Pancreas (tissue), 10 donors: ENCODE measurements at regions not wholly inside any gene's neighbourhood (a gene's known extent, or its start where the extent isn't known, plus 50 kb on each side); places are given as distances from the start of the nearest gene placed in this dataset.

Experiments used
- ATAC-seq, 4 donors: fragments of 200-7000 bp; cut with Tn5 transposase; one replicate each; pipeline versions ENCODE4 v1.8.0 to v1.9.1; 2020; ENCODE audit warnings: mild to moderate bottlenecking in 4 of 4, moderate library complexity in 4 of 4
- DNase-seq, 6 donors: peaks; one replicate each; pipeline ENCODE4 v3.0.0-alpha.2; 2020
- FAIRE-seq: peaks from 2 replicates; lab custom pipeline; 2012; peaks lifted over from hg19 to GRCh38; lab: Jason Lieb, UNC
- H3K27ac ChIP-seq, 4 donors: fragments of 200-600 bp; sonication (generic); 1 replicate in 3 of 4; 2 replicates in 1 of 4; pipeline versions ENCODE4 v1.5.0 to v1.8.0; 2020
- H3K27me3 ChIP-seq, 4 donors: fragments of 200-600 bp; one replicate each; pipeline ENCODE4 v1.8.0; 2021
- H3K36me3 ChIP-seq, 3 donors: fragments of 200-600 bp; sonication (generic) in 1 of 3; one replicate each; pipeline versions ENCODE4 v1.5.0 to v1.8.0; 2020 to 2021
- H3K4me1 ChIP-seq, 3 donors: fragments of 200-600 bp; one replicate each; pipeline ENCODE4 v1.8.0; 2021
- H3K4me3 ChIP-seq, 4 donors: fragments of 200-600 bp; sonication (generic) in 2 of 4; one replicate each; pipeline versions ENCODE4 v1.5.0 to v1.8.0; 2020 to 2021
- H3K9me3 ChIP-seq, 4 donors: fragments of 200-600 bp; one replicate each; pipeline ENCODE4 v1.8.0; 2021
- CTCF ChIP-seq, 4 donors: fragments of 200-600 bp; sonication (generic) in 3 of 4; IDR thresholded peaks; one replicate each; pipeline versions ENCODE4 v1.5.0 to v1.8.0; 2021; ENCODE audit warnings: antibody characterized with exemption in 4 of 4
- WGBS, 2 donors: extraction: QIAGEN DNeasy Blood & Tissue Kit; methylation state at CpG; one replicate each; pipeline ENCODE4 v1.1.7; 2013; 5-methylcytosine and 5-hydroxymethylcytosine counted together
- intact Hi-C, 3 donors: fragments of 100-400 bp; cut with DNase I; formaldehyde crosslinking; loops; one replicate each; pipeline versions ENCODE4 v1.11.1 to v1.14.2; 2022
- donor health status: healthy with polysubstance abuse.
- donor health status: DM: no; HTN: no; CAD: no; lungs with moderate emphysema.
- donor health status: DM: no; HTN: no; CAD: no.
- donor health status: control.
- donor health status: control.
- donor health status: Bipolar disorder and iron deficiency.
- donor health status: DM: yes; HTN: yes; CAD: no.
- donor health status: DM: no; HTN: no; CAD: no.
- donor health status: DM: no; HTN: no; CAD: no.
- donor health status: DM: yes; HTN: yes; CAD: no.

DNA sequence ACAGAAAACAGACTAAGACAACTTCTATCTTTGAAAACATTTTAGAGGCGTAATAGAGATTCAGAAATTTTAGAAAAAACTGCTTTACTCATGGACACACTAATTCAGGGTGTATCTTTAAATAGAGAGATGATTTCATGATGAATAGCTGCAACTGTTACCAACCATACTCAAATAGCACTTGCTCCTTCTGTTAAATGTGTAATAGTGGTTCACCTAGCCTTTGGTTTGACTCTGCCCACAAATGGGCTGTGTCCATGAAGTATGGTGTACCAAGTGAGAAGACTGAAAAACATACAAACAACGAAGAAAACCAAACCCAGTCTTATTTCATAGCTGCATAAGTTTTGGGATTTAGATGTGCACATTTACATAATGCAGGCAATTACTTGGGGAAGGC, 610.6 kb downstream of the PLCL1 start:
- H3K27me3 ChIP-seq, result no peaks in the 10 kb centered on the region
- H3K36me3 ChIP-seq, result no peaks in the 10 kb centered on the region
- no peak overlapping the region for H3K4me3 ChIP-seq
- intact Hi-C loops, result no loop called here
- TF ChIP-seq CTCF (IDR thresholded peaks at IDR 0.05), result no peak
- ATAC-seq (no peak), DNase-seq (no peak), FAIRE-seq (no peak)
- 69 to 73% methylated on average over 2 of the region's 2 CpGs for WGBS, 2 donors
- H3K4me1 ChIP-seq, result no peaks in the 10 kb centered on the region
- H3K9me3 ChIP-seq, result no peaks in the 10 kb centered on the region
- H3K27ac ChIP-seq, result no peak overlapping the region

- no peaks in the 10 kb centered on the region for H3K4me1 ChIP-seq
- no peak overlapping the region for H3K4me3 ChIP-seq
- no peak for ATAC-seq
- intact Hi-C loops, result no loop called here
- no peaks in the 10 kb centered on the region for H3K36me3 ChIP-seq
- H3K9me3 ChIP-seq, result no peaks in the 10 kb centered on the region
- no peaks in the 10 kb centered on the region for H3K27me3 ChIP-seq
- DNase-seq, result no peak
- 32 to 38% methylated on average over 2 of the region's 2 CpGs for WGBS, 2 donors
- H3K27ac ChIP-seq, result no peak overlapping the region
- no peak for FAIRE-seq
- no peak for TF ChIP-seq CTCF (IDR thresholded peaks at IDR 0.05)
Observed at GRCh38 chr2:198411936-198412335, 607.5 kb downstream of the PLCL1 start.

- TF ChIP-seq CTCF (IDR thresholded peaks at IDR 0.05), result no peak
- H3K4me1 ChIP-seq, result no peaks in the 10 kb centered on the region
- no peak for ATAC-seq
- H3K36me3 ChIP-seq, result no peaks in the 10 kb centered on the region
- WGBS, 2 donors, result 39 to 51% methylated on average over 6 of the region's 6 CpGs
- intact Hi-C loops, result no loop called here
- H3K4me3 ChIP-seq, result no peak overlapping the region
- no peak for DNase-seq
- no peaks in the 10 kb centered on the region for H3K9me3 ChIP-seq
- no peak overlapping the region for H3K27ac ChIP-seq
- no peaks in the 10 kb centered on the region for H3K27me3 ChIP-seq
- no peak for FAIRE-seq
Observed at GRCh38 chr2:198408171-198408570, 603.8 kb downstream of the PLCL1 start.

- intact Hi-C loops, result no loop called here
- ATAC-seq, result no peak
- H3K9me3 ChIP-seq, result no peaks in the 10 kb centered on the region
- no peak overlapping the region for H3K4me3 ChIP-seq
- no peaks in the 10 kb centered on the region for H3K27me3 ChIP-seq
- DNase-seq, result no peak
- H3K36me3 ChIP-seq, result no peaks in the 10 kb centered on the region
- FAIRE-seq, result no peak
- TF ChIP-seq CTCF (IDR thresholded peaks at IDR 0.05), result no peak
- H3K4me1 ChIP-seq, result no peaks in the 10 kb centered on the region
- no peak overlapping the region for H3K27ac ChIP-seq
Observed at GRCh38 chr2:198405311-198405710, 600.9 kb downstream of the PLCL1 start.

GRCh38 chr2:198401644-198402043, 597.3 kb downstream of the PLCL1 start:
- Histone ChIP-seq H3K27me3 (no peaks in the 10 kb centered on the region), H3K27ac (no peak overlapping the region), H3K4me1 (no peaks in the 10 kb centered on the region), H3K36me3 (no peaks in the 10 kb centered on the region), H3K9me3 (no peaks in the 10 kb centered on the region), H3K4me3 (no peak overlapping the region)
- intact Hi-C loops, result no loop called here
- DNase-seq (no peak), ATAC-seq (no peak), FAIRE-seq (no peak)
- 68 to 87% methylated on average over 1 of the region's 1 CpG for WGBS, 2 donors
- no peak for TF ChIP-seq CTCF (IDR thresholded peaks at IDR 0.05)
